ENCODE measurements at regions not wholly inside any gene's neighbourhood (a gene's known extent, or its start where the extent isn't known, plus 50 kb on each side); places are given as distances from the start of the nearest gene placed in this dataset.

DNA sequence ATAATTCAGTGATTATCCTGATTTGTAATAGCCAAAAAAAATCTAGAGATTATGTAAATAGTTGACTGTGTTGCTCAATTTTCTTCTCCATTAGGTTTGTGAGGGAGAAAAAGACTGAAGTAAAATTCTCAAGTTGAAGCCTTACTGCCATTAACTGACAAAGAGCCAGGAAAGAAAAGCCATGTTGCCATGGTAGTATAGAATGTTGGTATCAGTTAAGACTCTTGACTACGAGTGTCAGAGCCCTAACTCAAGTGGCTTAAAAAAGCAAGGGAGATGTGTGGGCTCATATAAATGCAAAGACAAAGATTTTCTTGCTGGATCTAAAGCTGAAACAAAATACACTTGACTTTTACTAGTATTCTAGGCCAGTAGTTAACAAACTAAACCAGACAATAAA, 571.7 kb downstream of the KCTD16 start:
- Histone ChIP-seq H3K27me3 (no peaks in the 10 kb centered on the region), H3K4me1 (replicated peaks in 1 of 2) (no peaks in the 10 kb centered on the region), H3K36me3 (replicated peaks in 1 of 2) (no peaks in the 10 kb centered on the region), H3K4me3 (no peak overlapping the region), H3K9me3 (replicated peaks in 1 of 3) (no peaks in the 10 kb centered on the region), H3K27ac (no peak overlapping the region)
- 17 to 44% (median 32%) methylated on average over 1 of the region's 1 CpG for WGBS, 4 donors
- intact Hi-C loops (cut with DNase I) = no loop called here
- TF ChIP-seq POLR2A (IDR thresholded peaks at IDR 0.05) = no peak
- TF ChIP-seq, protein P1, sequence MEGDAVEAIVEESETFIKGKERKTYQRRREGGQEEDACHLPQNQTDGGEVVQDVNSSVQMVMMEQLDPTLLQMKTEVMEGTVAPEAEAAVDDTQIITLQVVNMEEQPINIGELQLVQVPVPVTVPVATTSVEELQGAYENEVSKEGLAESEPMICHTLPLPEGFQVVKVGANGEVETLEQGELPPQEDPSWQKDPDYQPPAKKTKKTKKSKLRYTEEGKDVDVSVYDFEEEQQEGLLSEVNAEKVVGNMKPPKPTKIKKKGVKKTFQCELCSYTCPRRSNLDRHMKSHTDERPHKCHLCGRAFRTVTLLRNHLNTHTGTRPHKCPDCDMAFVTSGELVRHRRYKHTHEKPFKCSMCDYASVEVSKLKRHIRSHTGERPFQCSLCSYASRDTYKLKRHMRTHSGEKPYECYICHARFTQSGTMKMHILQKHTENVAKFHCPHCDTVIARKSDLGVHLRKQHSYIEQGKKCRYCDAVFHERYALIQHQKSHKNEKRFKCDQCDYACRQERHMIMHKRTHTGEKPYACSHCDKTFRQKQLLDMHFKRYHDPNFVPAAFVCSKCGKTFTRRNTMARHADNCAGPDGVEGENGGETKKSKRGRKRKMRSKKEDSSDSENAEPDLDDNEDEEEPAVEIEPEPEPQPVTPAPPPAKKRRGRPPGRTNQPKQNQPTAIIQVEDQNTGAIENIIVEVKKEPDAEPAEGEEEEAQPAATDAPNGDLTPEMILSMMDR (IDR thresholded peaks at IDR 0.05) = no peak
- DNase-seq = no peak

DNA sequence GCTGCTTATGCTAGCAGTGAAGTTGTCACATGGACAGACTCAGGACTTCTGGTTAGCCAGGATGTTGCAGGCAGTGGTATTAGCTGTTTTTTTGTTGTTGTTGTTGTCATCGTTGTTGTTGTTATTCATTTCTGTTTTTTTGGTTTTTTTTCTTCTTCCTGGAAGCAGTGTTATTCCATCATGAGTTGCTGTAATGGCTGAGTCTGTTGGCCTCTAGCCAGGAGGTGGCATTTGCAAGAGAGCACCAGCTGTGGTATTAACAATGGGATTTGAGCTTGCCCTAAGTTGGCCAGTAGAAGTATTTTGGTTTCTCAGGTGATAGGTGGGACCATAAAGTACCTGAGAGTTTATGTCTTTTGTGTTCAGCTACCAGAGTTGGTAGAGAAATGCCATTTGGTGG, 561.1 kb downstream of the KCTD16 start:
- DNase-seq = no peak

DNA sequence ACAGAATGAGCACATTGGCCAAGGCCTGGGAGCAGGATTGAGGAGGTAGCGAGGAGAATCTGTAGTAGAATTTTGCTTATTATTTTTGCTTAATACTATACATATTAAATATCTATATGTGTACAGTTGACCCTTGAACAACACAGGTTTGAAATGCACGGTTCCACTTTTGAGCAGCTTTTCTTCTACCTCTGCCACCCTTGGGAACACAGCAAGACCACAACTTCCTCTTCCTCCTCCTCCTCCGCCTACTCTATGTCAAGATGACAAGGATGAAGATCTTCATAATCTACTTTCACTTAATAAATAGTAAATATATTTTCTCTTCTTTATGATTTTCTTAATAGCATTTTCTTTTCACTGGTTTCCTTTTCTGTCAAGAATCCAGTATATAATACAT, 541.4 kb downstream of the KCTD16 start:
- Histone ChIP-seq H3K27ac (no peak overlapping the region), H3K27me3 (no peaks in the 10 kb centered on the region), H3K36me3 (replicated peaks in 1 of 2) (no peaks in the 10 kb centered on the region), H3K4me1 (replicated peaks in 1 of 2) (no peaks in the 10 kb centered on the region), H3K9me3 (replicated peaks in 1 of 3) (no peaks in the 10 kb centered on the region), H3K4me3 (no peak overlapping the region)
- intact Hi-C loops (cut with DNase I) = no loop called here
- DNase-seq = no peak
- no peak for TF ChIP-seq POLR2A (IDR thresholded peaks at IDR 0.05)
- TF ChIP-seq, protein P1 (IDR thresholded peaks at IDR 0.05) = no peak
- 39 to 65% (median 58%) methylated on average over 3 of the region's 3 CpGs for WGBS, 4 donors

More for the DNA sequence above, 561.1 kb downstream of the KCTD16 start:
- Histone ChIP-seq H3K27ac (no peak overlapping the region), H3K9me3 (replicated peaks in 1 of 3) (peaks cover 0 to 4% (median 0%) of the 10 kb centered on the region in 3 donors), H3K27me3 (no peaks in the 10 kb centered on the region), H3K36me3 (replicated peaks in 1 of 2) (no peaks in the 10 kb centered on the region), H3K4me3 (no peak overlapping the region), H3K4me1 (replicated peaks in 1 of 2) (no peaks in the 10 kb centered on the region)
- intact Hi-C loops (cut with DNase I) = no loop called here
- TF ChIP-seq, protein P1 (IDR thresholded peaks at IDR 0.05) = no peak
- TF ChIP-seq POLR2A (IDR thresholded peaks at IDR 0.05) = no peak
- WGBS, 4 donors = 26 to 68% (median 43%) methylated on average over 1 of the region's 1 CpG

DNA sequence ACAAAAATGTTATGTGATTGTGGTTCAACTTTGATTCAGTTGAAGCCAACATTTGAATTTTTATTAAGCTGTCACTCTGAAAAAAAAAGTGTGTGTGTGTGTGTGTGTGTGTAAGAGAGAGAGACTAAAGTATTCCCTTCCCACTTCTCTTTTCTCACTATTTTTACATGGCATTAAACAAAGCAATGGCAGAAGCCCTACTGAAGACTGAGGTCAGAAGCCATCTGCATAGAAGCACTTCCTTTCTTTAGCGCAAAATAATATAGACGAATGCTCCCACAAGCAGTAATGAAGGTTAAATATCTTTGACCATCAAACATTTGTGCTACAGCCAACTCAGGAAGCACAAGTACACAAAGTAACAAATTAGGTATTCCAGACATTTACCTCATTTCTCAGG, 540.5 kb downstream of the KCTD16 start:
- H3K27me3 ChIP-seq = no peaks in the 10 kb centered on the region
- intact Hi-C loops (cut with DNase I) = no loop called here
- no peak for TF ChIP-seq POLR2A (IDR thresholded peaks at IDR 0.05)
- TF ChIP-seq, protein P1 (IDR thresholded peaks at IDR 0.05) = no peak
- no peak overlapping the region for H3K27ac ChIP-seq
- H3K9me3 ChIP-seq (replicated peaks in 1 of 3) = no peaks in the 10 kb centered on the region
- H3K36me3 ChIP-seq (replicated peaks in 1 of 2) = no peaks in the 10 kb centered on the region
- H3K4me3 ChIP-seq = no peak overlapping the region
- H3K4me1 ChIP-seq (replicated peaks in 1 of 2) = no peaks in the 10 kb centered on the region
- WGBS, 4 donors = 55 to 72% (median 67%) methylated on average over 2 of the region's 2 CpGs
- DNase-seq = no peak
